Erythroblast (primary cell): ENCODE measurements at regions not wholly inside any gene's neighbourhood (a gene's known extent, or its start where the extent isn't known, plus 50 kb on each side); places are given as distances from the start of the nearest gene placed in this dataset.

Experiments used
- GATA1 ChIP-seq: IDR thresholded peaks from 2 replicates; pipeline ENCODE4 v1.6.1; 2011; ENCODE audit warnings: low read depth, mild to moderate bottlenecking, control low read depth, low read length, moderate library complexity
- POLR2A ChIP-seq: IDR thresholded peaks from 2 replicates; pipeline ENCODE4 v1.6.1; 2011; ENCODE audit warnings: mild to moderate bottlenecking, low read length

DNA sequence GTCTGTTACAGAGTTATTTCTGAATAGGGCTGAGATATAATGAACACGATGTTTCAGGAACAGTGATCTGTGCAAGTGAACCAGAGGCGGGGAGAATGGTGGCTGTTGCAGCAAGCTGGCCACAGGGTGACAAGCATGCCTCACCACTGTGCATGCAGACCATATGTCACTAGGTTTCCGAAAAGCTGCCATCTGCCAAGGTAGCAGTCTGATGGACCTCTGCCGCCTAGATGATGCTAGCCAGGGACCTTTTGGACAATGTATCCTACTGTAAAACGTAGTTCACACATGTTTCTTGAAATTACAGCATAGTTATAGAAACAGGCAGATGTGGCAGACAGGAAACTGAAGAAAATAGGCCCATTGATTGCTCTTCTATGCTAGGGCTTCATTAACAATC, 204.2 kb upstream of the RRP15 start:
- TF ChIP-seq POLR2A (no peak), GATA1 (no peak)
